ENCODE measurements at regions not wholly inside any gene's neighbourhood (a gene's known extent, or its start where the extent isn't known, plus 50 kb on each side); places are given as distances from the start of the nearest gene placed in this dataset.

DNA sequence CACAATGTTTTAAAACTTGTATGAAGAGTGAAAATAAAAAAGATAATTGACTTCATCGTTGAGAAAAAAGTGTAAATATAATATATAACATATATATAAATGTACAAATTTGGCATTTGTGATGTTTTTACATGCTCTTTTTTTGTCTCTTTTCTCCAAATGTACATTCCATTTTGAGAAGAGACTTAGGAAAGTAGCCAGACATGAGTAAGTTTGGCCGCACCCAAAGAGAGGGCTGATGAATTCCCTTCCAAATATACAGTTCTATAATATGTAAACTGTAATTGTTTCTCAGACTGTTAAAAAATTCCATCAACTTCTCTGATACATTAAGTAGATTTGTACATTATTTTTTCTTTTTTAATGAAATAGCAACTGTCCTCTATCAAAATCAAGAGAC is 193.2 kb upstream of the MAP3K1 start:
- no peak for DNase-seq (ENCODE audit: low read depth in 2 of 2)

DNA sequence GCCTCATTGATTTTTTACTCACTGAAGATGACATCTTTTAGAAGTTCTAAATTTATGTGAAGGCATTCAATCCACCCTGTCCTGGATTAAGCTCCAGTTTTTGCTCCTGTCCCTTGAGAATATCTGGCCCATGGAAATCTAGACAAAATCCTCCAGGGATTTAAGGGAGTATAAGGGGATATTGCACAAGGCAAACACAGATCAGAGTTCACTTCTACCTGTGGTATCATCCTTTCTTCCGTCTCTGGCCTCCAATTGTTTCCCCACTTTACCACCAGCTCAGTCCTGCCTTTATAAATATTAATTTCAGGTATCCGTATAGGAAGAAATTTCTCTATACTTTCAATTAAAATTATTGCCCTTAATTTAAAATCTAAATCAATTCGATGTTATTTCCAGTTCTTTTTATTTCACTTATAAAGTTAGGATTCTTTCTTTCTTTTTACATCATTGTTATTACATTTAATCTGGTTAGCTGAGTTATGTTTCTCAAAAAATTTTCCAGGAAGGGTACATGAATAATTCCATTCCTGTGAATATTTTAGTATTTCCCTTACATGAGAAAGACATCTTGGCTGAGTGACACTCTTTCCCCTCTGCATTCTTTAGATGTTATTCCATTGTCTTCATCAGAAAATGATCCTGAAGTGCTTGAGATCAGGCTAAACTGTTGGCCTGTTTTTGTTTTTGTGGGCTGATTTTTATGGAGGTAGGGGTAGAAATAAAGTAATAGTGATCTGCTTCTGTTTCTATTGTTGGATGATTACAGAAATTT is 194.3 kb upstream of the MAP3K1 start:
- no peak for DNase-seq (ENCODE audit: low read depth in 2 of 2)

DNA sequence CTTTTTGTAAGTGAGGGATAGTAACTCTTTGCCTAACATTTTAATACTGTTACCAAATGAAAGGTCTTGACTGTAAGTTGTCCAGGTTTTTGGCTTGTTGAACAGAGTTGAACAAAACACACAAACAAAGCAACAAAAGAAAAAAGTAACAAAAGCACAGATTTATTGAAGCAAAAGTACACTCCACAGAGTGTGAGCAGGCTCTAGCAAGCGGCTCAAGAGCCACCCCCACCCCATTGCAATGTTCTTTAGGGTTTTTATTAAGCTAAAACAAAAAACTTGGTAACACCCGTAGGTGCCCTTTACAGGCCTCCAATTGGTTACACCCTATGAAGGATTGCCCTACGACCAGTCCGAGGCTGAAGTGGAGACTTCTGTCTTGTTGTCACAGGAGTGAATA is 197.4 kb upstream of the MAP3K1 start:
- DNase-seq (ENCODE audit: low read depth in 2 of 2): no peak

DNA sequence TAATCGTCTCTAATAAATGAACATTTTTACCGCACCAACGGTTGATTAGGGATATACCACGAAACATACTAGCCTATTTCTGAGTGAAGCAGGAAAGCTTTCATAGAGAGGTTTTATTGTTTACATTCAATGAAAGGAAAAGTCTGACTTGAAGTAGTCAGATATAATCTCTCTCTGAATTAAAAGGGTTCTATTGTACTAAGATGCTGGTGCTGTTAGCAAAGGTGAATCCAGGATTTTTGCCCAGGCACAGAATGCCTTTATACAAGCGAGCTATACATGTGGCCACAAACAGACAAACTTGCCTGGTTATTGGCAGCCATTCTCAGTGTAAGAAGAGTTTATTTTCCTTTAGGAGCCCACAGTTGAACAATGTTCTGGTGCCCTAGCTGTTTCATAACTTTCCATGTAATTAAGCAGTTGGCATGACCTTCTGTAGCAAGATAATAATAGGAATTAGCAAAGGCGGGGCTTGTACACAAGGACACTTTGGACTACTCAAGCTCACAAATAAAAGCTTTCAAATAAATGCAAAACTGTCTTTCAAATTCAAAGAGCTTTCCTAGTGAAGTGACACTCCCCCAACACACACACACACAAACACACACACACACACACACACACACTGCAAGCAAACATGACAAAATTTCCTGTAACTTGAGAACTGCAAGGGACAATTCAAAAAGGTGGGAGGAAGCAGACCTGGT is 198.7 kb upstream of the MAP3K1 start:
- no peak for DNase-seq (ENCODE audit: low read depth in 2 of 2)

DNA sequence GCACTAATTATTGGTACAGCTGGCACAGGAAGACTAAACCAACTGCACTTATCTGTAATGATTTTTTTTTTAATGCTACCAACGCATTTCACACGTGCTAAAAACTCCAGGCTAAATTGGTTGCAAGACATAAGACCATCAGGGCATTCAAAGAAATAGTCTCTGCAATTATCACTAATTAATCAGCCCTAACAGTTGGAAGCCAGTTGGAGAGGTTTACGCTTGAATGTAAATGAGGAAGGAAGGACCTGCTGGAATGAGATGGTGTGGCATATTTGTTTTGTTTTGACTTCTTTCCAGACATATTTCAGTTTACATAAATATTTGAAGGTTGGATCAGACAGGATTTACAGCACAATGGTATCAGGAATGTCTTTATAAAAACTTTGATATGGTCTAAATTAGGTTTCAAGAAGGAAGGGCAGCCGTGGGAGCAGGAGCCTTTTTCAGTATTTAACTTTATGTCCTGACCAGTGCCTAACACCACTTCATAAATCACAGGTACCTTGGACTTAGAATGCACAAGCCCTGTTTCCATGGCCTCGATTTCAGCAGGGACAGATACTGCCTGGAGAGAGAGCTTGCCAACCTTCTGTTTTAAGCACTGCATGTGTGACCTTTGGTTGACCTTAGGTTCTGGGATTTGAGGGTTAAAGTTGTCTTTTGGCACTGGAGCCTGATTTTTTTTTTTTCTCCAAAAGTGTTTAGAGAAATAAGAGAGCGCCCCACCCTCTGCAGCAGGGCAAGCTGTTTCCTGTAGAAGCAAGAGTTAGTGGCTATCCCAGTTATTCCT is 199.8 kb upstream of the MAP3K1 start:
- no peak for DNase-seq (ENCODE audit: low read depth in 2 of 2)

DNA sequence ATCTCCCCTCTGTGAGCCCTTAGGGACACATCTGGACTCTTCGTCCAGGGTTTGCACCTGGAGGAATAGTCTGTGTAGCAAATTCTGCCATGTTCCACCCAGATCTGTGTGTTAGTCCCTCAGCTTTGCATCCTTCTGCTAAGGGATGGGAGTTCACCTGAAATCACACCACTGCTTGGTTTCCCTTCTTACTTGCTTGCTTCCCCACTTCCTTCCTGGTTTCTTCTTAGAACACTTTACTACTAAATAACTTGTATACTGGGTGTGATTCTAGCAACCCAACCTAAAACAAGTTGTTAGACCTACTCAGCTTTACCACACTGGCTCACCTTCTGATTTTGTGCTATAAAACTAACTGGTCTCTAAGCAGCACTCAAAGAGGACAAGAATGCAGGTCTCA is 202.6 kb upstream of the MAP3K1 start:
- DNase-seq (ENCODE audit: low read depth in 2 of 2): no peak

DNA sequence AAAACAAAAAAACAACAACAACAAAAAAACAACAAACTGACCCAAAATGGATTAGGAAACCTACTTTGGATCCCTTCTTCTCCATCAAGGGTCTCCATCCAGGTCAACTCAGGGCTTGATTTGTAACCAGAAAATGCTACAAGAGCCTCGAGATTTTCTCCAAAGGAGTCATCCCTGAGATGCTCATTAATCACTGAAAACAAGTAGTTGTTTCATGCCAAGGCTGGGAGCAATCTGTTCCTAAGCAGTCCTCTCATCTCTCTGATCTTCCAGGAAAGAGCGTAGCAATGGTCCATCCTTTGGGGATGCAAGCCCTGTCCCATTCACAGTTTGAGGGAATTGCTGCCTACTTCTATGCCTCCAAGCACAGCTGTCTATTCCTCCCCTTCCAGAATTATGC is 203.0 kb upstream of the MAP3K1 start:
- DNase-seq (ENCODE audit: low read depth in 2 of 2): no peak

DNA sequence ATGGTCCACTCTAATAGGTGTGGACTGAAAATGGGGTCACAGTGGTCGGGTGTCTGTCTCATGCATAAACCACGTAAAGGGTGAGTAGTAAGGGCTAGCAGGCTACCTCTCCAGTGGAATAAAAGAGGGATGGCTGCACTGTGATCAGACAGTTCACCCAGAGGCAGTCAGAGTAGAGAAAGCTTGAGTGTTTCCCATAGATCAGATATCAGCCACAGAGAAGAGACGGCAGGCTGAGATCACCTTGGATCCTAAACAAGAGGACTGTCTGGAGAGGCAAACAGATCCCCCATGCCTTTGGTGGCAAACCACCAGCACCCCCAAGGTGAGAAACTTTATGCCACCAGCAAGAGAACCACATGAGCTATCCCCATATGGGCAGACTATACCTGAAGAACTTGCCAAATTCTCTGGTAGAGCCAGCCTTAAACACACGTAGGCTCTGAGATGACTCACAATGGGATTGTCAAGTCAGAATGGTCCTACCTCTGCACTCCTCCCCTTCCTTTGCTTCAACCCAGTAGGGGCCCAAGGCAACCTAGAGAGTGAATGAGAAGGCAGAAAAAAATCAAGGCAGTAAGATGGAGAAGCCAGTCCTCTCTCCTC is 205.2 kb upstream of the MAP3K1 start:
- DNase-seq (ENCODE audit: low read depth in 2 of 2): no peak

DNA sequence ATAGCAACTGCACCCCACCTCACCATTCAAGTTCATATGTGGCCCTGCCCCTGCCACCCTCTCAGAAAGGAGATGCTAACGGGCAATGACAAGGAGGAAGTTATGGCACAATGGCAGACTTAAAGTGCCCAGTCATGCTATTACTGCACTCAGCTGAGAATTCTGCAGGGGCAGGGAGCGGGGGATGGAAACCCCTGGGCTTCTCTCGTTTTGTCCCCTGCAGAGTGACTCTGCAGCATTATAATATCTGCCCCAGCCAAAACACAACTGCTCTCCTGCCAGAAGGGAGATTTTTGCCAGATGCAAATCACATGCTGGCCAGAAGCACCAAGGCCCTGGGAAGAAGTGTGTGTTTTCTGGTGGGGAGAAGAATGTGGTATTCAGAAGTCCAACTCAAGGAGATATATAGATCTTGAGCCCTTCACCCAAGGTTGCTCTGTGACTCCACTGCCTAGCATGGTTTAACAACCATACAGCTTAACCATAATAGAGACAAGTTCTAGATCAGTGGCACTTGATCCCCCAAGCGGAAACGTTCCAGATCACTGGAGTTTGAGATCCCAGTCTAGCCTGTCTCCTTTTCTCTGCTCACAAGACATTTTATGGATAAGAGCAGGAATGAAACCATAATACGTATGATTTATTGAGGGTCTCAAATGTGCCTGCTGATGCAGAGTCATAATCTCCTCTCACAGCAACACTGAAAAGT is 207.0 kb upstream of the MAP3K1 start:
- DNase-seq (ENCODE audit: low read depth in 2 of 2): no peak

DNA sequence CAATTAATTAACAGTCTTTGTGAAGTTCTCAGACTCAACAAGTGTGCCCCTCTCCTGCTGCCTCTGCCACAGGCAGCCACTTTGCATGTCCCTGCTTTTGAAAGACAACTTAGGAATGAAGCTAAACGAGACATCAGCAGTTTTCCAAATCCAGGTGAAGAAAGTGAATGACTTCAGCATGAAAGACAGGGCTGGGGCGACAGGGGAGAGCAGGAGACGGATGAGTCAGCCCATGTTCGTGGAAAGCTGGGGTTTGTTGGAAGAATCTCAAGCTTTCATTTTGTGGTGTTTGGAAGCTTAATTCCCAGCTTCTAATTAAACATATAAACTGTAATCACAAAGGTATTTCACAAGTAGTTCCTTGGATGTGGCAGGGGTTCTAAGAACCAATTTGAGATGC is 207.8 kb upstream of the MAP3K1 start:
- no peak for DNase-seq (ENCODE audit: low read depth in 2 of 2)

DNA sequence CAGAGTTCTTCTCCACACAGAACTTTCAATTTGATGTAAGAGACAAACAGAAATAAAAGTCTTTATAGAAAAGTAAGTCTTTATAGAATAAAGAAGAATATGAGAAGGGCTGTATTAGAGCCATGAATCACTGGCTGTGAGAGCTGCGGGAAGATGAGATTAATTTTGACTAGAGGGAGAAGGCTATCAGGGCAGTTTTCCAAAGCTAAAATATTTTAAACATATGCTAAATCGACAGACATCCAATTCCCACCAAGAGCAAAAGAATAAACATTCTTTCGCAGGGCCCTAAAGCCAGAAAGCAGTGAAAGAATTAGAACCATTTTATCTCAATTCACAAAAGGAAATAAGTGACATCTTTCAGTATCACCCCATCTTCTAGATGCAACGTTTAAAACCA is 208.3 kb upstream of the MAP3K1 start:
- DNase-seq (ENCODE audit: low read depth in 2 of 2): no peak

DNA sequence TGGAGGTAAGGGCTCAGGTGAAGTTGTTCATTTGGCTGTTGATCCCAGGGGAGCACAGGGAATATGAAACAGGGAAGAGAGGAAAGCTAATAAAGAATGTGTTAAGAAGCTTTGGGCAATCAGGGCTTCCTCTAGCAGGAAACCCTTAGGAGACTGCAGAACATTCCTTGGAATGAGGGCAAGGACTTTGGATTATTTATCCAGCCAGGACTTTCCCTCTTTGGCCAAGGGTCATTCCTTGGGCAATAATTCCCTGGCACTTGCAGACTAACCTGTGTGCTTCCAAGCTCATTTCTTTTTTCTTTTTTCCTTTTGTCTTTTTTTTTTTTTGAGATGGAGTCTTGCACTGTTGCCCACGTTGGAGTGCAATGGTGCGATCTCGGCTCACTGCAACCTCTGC is 209.2 kb upstream of the MAP3K1 start:
- no peak for DNase-seq (ENCODE audit: low read depth in 2 of 2)

DNA sequence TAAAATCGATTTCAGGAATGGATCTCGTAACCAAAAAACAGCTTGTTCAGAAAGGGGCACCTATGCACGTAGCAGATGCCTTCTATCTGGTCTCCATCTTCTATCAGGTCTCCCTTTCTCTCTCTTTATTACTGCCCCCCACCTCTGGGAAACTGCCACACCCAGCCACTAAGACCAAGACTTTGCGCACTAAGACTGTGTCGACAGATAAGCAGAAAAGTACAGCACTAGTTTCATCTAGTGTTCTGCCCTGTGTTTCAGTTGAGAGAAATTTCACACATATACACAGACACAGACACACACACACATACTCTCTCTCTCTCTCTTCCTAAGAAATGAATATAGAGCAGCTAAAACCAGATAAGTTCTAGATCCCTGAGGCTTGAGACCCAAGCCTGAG is 210.1 kb upstream of the MAP3K1 start:
- DNase-seq (ENCODE audit: low read depth in 2 of 2): no peak

DNA sequence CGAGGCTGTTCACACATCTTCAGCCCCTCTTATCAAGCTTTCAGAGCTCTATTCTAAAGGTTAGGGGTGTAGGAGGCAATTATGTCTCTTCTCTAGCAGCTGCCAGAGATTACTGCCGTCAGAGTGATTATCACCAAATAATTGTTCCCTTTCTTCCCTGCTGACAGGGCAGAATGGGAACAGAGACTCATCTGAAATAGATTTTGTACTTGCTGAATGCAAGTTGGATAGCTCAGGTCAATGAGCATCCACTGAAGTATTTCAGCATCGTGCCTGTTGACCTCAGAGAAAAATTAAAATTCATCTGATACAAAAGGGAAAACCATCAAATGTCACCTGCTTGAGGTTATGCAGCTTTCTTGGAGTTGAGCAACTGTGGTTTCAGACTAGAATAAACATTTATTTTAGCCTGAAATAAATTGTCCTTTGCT is 213.7 kb upstream of the MAP3K1 start:
- no peak for DNase-seq (ENCODE audit: low read depth in 2 of 2)

DNA sequence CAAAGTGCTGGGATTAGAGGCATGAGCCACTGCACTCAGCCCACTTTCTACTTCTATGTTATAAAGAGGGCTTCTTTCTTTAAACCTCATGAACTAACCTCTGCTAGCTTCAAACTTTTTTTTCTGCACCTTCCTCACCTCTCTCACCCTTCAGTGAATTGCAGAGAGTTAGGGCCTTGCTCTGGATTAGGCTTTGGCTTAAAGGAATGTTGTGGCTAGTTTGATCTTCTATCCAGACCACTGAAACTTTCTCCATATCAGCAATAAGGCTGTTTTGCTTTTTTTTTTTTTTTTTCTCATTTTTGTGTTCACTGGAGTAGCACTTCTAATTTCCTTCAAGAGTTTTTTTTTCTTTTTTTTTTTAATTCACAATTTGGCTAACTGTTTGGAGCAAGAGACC is 216.4 kb upstream of the MAP3K1 start:
- DNase-seq (ENCODE audit: low read depth in 2 of 2): no peak

DNA sequence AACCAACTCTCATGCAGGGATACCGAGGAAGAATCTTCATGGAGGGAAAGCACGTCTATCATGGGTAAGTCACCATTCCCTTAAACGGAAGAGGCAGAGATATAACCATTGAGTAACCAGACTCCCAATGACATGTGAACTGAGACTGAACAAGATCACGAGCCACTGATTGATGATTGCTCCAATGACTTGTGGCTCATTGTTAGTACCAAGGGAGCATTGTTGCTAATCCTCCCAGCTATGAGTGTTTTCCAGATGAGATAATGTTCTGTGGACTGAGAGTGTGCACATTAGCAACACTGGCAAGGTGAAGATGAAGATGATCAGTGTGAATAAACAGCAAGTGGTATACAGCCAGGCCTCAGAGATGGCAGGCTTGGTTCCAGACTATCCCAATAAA is 219.2 kb upstream of the MAP3K1 start:
- no peak for DNase-seq (ENCODE audit: low read depth in 2 of 2)

DNA sequence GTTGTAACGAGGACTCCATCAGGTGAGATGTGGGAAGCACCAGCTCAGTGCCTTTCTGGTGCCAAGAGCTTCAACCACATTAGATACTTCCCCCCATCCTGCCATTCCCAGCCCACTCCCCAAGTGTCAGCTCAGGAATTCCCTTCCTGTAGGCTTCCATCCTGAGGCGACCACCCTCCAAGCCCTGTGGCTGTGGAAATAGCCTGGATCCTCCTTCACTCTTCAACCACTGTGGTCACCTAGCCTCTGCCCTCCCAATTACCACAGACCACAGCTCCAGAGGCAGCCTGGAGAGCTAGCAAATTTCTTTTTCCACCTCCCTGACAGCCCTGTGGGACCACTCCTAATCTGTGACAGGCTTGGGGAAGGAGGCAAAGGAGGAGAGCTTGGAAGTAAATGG is 219.8 kb upstream of the MAP3K1 start:
- DNase-seq (ENCODE audit: low read depth in 2 of 2): no peak

DNA sequence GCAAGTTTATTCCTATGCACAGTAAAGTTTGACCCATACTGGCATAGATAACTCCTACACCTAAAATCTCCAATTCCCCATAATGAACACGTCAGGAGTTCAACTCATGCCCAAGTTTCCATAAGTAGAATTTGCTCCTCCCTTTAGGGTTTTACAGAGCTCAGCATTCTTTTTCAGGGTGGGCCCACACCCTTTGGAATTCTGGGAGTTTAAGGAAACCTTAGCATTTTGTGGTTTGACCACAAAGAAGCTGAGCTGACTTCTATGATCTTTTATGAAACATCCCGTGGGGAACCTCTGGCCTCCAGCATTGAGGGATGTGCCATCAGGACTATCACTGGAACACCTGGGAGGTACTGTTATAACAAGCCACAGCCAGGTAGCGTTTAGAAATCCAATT is 220.6 kb upstream of the MAP3K1 start:
- DNase-seq (ENCODE audit: low read depth in 2 of 2): no peak

DNA sequence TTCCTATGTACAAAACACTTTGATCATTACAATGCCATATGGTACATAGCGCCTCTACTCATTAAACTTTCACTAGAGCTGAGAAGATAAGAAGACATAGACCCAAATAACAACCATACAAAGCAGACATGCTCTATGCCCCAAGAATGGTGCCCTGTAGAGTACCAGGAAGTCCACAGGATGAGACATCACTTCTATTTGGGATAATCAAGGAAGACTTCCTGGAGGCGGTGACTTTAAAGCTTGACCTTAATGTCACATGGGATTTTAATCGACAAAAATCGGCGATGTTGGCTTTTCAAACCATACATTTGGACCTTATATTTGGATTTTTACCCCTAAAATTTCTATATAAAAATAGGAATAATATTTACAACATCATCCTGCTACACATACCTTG is 224.3 kb upstream of the MAP3K1 start:
- no peak for DNase-seq (ENCODE audit: low read depth in 2 of 2)

DNA sequence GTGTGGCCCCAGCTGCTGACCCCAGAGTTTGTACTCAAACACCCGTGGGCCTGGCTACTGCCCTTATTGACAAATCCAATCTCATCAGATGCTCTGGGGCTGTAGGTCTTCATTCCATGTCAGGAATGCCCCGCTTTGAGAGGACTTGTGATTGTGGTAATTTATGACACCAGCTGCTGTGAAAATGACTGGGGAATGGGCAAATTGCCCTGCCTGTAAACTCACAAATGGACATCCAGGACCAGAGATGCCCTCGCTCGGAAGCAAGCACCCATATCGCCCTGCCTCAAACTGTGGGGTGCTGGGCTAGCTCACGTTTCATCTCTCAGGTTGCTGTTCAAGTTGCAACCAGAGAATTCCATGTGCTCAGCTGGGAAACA is 225.9 kb upstream of the MAP3K1 start:
- DNase-seq (ENCODE audit: low read depth in 2 of 2): no peak

DNA sequence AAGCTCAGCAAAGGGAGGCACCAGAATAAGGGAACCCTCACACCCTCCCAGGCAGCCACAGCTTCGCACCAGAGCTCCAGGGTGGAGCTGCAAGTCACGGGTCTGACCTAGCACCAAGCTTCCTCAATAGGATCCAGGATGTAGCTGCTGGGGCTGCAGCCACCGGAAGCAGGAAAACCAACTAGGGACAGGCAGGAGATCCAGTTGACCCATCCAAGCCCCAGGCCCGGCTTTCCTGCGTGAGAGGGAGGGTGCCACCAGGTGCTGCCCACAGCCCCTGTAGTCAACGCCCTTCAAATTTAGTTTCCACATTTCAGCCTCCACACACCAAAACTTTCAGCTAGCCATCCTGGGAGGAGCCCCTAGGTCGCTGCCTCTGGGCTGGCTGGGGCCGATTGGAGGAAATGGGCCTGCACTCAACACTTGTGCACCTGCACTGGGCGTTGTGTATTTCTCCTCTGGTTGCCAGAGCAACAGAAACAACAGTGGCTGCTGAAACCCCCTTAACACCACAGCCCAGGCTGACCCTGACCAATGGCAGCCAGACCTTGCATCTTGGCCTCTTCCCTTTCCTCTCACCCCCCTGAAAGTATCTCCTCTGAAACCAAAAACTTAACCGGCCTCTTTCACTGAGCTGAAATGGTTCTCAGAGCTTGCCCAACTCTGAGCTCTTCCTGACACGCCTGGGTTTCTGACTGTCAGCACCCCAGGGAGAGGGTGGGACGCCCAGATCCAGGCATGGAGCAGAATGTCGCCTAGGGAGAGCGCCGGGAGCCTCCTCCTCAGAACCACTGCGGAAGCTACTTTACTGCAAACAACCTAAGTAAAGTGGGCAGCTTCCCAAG is 226.5 kb upstream of the MAP3K1 start:
- peak; percentile 12 to 16 for DNase-seq (ENCODE audit: low read depth in 2 of 2)
